GM18511 (cell line): ENCODE measurements at regions not wholly inside any gene's neighbourhood (a gene's known extent, or its start where the extent isn't known, plus 50 kb on each side); places are given as distances from the start of the nearest gene placed in this dataset.
"Not testable (repeated sequence)": the region's sequence is repeated elsewhere in the genome, so short reads cannot be mapped to it uniquely, and the experiment has no call there.

Experiments used
- ATAC-seq: cut with Tn5 transposase; IDR thresholded peaks from one replicate; pipeline ENCODE4 v1.9.1; 2021; ENCODE audit warnings: mild to moderate bottlenecking, moderate library complexity; ENCODE audit not compliant: unreplicated experiment

- no peak for ATAC-seq
These were observed 499.4 kb upstream of the API5 start for GRCh38 chr11:42812361-42812760.

DNA sequence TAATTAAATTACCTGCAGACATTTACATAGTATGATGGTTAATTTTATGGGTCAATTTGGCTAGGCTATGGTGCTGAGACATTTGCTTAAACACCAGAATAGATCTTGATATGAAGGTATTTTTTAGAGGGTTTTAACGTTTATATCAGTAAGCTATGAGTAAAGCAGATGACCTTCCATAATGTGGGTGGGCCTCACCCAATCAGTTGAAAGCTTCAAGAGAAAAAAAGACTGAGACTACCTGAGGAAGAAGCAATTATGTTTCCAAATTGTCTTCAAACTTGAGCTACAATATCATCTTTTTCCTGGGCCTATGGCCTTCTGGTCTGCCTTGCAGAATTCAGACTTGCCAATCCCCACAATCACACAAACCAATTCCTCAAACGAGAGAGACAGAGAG, 498.8 kb upstream of the API5 start:
- no peak for ATAC-seq

GRCh38 chr11:42816471-42816870, 495.3 kb upstream of the API5 start:
- no peak for ATAC-seq

DNA sequence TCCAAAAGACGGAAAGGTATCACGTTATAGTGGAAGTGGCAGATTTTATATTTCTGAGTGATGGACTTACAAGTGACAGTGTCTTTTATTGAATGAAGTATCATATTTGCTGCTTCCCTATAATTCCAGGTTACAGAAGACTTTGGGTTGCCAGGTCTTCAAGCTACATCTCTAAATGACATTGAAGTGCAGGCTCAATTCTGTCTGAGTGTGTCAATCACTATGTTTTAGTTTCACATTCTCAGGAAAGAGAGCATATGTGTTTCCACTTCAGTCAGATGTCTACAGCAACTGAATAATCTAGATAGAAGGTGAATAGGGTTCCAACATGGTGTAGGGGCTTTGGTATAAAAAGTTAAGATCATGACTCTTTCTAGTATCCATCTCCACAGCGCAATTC, 492.7 kb upstream of the API5 start:
- ATAC-seq = no peak

DNA sequence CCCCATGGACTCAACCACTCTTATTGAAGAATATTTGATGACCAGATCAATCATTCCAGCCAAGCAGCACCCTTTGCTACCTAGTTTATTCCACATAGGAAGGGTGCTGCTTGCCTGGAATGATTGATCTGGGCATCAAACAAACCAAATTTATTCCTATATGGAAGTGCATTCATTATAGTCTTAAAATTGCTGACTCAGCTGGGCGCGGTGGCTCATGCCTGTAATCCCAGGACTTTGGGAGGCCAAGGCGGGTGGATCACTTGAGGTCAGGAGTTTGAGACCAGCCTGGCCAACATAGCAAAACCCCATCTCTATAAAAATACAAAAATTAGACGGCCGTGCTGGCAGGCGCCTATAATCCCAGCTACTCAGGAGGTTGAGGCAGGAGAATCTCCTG, 489.6 kb upstream of the API5 start:
- ATAC-seq = not testable (repeated sequence)

DNA sequence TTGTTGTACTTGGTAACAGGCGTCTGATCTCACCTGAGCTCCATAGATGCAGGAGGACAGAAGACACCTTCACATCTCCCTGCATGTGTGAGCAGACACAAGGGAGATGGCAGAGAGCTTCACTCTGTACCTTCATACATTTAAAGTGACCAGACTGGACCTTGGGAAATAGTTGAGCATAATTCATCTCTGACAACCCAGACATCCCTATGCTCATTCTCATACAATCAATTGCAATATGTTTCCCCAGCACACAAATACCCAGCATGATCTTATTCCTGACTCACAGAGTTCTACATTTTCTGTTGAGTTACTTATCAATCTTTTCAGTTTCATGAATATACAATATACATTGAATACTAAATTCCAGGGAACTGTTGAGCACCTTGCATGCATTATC, 488.2 kb upstream of the API5 start:
- no peak for ATAC-seq

- ATAC-seq = no peak
These were observed 487.7 kb upstream of the API5 start for GRCh38 chr11:42824067-42824466.

DNA sequence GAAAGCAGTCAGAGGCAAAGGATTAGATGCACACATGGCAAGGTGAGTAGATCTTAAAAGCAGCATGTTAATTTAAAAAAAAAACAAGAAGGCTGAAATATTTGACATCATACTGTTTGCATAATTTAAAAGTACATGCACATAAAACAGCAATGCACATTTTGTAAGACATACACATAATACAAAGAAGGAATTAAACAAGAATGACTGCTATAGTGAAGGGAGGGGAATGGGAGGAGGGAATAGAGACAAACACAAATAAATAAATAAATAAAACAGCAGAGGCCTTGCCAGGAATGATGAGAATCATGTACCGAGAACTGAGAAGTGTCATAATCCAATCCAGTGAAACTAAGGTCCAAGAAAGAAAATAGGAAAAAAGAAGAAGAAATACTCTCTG, 486.2 kb upstream of the API5 start:
- ATAC-seq = no peak

DNA sequence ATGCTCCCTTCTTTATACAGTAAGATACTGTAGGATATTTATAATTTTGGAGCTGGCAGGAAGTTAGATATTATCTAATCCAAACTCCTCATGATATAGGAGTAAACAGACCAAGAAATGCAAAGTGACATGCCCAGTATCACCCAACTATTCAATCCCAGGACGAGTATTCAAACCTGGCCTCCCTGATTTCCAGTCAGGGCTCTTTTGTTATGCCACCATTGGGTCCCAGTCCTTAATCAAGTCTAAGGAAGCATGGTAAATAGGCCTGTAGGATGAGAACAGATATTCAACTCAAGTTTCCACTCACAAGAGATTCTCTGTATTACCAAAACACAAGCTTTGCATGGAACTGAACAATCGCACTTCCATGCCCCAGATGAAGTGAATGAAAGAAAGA, 484.0 kb upstream of the API5 start:
- ATAC-seq = no peak

- ATAC-seq = no peak
These were observed 473.8 kb upstream of the API5 start for GRCh38 chr11:42837994-42838393.

GRCh38 chr11:42840176-42840829, 471.5 kb upstream of the API5 start:
- ATAC-seq = peak; percentile 94

DNA sequence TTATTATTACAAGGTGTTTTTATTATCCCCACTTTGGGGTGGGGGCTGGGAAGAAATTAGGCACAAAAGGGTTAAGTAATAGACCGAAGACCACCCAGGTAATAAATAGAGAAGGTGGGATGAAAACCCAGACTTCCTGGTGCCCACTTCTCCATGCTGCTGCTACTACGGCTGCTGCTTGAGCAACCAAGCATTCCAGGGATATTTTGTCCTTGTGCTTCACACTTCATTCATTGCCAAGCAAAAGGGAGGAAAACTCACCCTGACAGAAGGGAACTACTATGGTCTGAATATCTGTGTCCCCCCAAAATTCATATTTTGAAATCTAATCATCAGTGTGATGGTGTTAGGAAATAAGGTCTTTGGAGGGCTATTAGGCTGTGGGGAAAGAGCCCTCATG, 470.9 kb upstream of the API5 start:
- ATAC-seq = no peak

DNA sequence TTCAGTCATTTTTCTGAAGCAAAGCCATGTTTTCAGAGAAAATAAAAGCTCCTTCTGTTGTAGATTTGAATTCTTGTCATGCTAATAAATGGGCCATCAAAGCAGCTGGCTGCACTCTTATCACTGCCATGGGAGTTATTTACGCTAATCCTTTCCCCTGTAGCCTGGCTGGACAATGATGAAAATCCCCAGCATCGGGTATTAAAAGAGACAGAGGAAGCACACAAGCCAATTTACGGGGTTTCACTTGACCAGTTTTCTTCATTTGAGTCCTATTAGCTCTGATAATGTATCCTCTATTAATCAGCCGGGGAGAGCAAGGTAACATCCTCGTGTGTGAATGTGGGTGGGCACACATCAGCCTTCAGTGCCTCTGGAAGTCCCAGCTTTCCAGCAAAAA, 470.2 kb upstream of the API5 start:
- ATAC-seq = no peak

DNA sequence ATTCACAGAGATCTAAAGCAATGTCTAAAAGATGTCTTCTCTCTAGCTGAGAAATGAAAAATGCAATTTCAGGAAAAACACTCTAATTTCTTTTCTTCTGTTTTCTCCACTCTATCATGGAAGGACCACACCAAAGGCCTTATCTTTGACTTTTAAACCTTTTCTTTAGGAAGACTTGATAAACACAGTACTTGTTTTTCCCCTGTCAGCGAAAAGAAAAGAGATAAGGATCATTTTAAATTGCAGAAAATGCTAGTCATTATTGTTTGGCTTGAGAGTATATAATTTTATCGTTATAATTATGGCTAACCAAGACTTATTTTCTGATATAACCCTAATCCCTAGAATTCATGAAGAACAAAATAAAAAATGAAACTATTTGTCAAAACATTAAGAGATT, 462.4 kb upstream of the API5 start:
- no peak for ATAC-seq

GRCh38 chr11:42857344-42857743, 454.5 kb upstream of the API5 start:
- ATAC-seq = no peak

GRCh38 chr11:42870480-42870879, 441.3 kb upstream of the API5 start:
- ATAC-seq = no peak

GRCh38 chr11:42873800-42874405, 437.9 kb upstream of the API5 start:
- not testable (repeated sequence) for ATAC-seq

- not testable (repeated sequence) for ATAC-seq
These were observed 430.5 kb upstream of the API5 start for GRCh38 chr11:42881335-42881734.

GRCh38 chr11:42890773-42891172, 421.0 kb upstream of the API5 start:
- ATAC-seq = no peak

DNA sequence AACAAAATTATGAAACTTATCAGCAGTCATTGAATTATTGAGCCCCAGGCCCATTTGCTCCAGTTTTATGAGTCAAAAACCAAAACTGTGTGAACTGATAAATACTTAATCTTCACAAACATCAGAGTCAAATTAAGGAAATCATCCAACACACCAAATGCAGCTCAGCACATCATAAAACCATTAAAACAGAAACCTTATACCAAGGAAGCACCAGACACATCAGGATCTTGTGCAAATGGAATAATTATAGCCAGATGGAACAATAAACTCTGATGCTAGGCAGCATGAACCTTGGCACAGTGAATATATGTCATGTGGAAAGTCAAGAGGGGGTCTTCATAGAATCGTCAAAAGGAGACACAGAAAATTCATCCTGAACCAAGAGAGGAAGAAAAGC, 410.7 kb upstream of the API5 start:
- ATAC-seq = no peak

DNA sequence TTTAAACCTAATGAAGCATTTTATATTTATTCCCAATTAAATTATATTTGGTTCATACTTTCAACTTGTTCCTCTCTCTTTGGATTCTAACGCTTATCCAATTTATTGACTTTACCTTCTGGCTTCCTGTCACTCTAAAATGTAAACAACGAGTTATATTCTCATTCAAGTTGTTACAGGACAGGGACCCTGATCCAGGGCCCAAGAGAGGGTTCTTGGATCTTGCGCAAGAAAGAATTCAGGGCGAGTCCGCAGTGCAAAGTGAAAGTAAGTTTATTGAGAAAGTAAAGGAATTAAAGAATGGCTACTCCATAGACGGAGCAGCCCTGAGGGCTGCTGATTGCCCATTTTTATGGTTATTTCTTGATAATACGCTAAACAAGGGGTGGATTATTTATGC, 405.6 kb upstream of the API5 start:
- no peak for ATAC-seq

DNA sequence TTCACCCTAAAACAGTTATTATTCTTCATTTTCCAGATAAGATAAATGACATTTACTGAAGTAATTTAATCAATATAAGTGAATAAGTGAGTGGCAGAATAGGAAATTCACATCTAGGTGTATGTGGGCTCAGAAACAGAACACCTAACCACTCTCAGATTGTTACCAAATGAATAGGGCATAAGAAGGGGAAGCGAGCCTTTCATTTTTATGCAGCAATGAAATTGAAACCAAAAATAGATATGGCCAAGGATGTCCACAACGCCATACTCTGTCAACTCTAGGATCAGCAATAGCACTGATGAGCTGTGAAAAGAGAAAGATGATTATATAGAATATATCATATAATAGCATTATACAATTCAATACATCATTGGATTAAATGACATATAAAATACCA, 398.1 kb upstream of the API5 start:
- peak; percentile 78 for ATAC-seq

- ATAC-seq = no peak
These were observed 388.1 kb upstream of the API5 start for GRCh38 chr11:42923651-42924050.
